ENCODE measurements at regions not wholly inside any gene's neighbourhood (a gene's known extent, or its start where the extent isn't known, plus 50 kb on each side); places are given as distances from the start of the nearest gene placed in this dataset.

GRCh38 chr18:65358306-65358705 lies 392.5 kb upstream of the CDH7 start:
- H3K27me3 ChIP-seq = no peaks in the 10 kb centered on the region
- 59 to 71% methylated on average over 3 of the region's 3 CpGs for WGBS, 2 donors
- TF ChIP-seq CTCF (IDR thresholded peaks at IDR 0.05) = no peak
- TF ChIP-seq POLR2A (IDR thresholded peaks at IDR 0.05) = no peak
- no peaks in the 10 kb centered on the region for H3K36me3 ChIP-seq (replicated peaks in 1 of 2; ENCODE audit: insufficient read depth in 1 of 2, low read depth in 2 of 2)
- no peak for DNase-seq
- H3K4me1 ChIP-seq = no peaks in the 10 kb centered on the region
- intact Hi-C loops (cut with DNase I) = no loop called here
- H3K4me3 ChIP-seq = no peak overlapping the region
- no peaks in the 10 kb centered on the region for H3K9me3 ChIP-seq
- no peak overlapping the region for H3K27ac ChIP-seq
- no peak for ATAC-seq

GRCh38 chr18:65352186-65352585 lies 398.6 kb upstream of the CDH7 start:
- Histone ChIP-seq H3K9me3 (no peaks in the 10 kb centered on the region), H3K27me3 (no peaks in the 10 kb centered on the region), H3K4me3 (no peak overlapping the region), H3K4me1 (no peaks in the 10 kb centered on the region), H3K36me3 (replicated peaks in 1 of 2; ENCODE audit: insufficient read depth in 1 of 2, low read depth in 2 of 2) (no peaks in the 10 kb centered on the region), H3K27ac (no peak overlapping the region)
- intact Hi-C loops (cut with DNase I) = no loop called here
- WGBS, 2 donors = 56 to 59% methylated on average over 3 of the region's 3 CpGs
- ATAC-seq = no peak
- TF ChIP-seq POLR2A (IDR thresholded peaks at IDR 0.05) = no peak
- no peak for TF ChIP-seq CTCF (IDR thresholded peaks at IDR 0.05)
- DNase-seq = no peak

DNA sequence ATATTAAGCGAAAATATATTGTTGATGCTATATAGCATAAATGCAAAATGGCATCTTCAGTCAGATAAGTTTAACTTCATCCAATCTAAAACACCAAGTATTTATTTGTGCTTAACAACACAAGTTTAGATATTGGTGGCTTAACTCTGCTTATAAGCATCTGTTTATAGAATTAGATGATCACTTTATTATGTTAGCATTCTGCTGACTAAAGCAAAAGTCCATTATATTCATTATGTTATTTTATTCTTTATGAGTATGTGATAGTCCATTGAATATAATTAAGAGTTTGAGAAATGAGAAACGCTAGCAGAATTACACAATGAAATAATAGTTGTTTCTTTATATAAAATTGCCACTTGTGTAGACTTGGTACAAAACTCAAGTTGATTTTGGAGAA lies 401.2 kb upstream of the CDH7 start:
- ATAC-seq = no peak
- no peaks in the 10 kb centered on the region for H3K4me1 ChIP-seq
- H3K4me3 ChIP-seq = no peak overlapping the region
- no peak for DNase-seq
- WGBS, 2 donors = 58 to 65% methylated on average over 2 of the region's 2 CpGs
- H3K27ac ChIP-seq = no peak overlapping the region
- H3K27me3 ChIP-seq = no peaks in the 10 kb centered on the region
- TF ChIP-seq POLR2A (IDR thresholded peaks at IDR 0.05) (no peak), CTCF (IDR thresholded peaks at IDR 0.05) (no peak)
- no peaks in the 10 kb centered on the region for H3K9me3 ChIP-seq
- intact Hi-C loops (cut with DNase I) = no loop called here
- no peaks in the 10 kb centered on the region for H3K36me3 ChIP-seq (replicated peaks in 1 of 2; ENCODE audit: insufficient read depth in 1 of 2, low read depth in 2 of 2)

DNA sequence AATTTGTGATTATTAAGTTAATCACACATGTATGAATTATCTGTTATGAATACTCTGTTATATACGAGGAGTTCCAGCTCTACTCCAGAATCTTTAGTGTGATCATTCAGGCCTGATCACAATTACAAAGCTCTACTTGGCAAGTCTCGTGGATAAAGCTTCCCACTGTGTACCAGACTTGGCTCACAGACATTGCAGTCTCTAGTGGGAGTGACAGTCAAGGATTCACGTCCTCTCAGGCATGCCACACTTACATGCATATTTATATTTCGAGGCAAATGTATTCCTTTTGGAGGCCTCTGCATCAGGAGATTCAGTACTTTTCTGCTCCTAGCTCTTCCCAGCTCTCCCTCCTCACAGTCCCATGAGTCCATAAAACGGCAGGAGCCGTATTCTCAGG lies 403.4 kb upstream of the CDH7 start:
- no peak for DNase-seq
- ATAC-seq = no peak
- no peaks in the 10 kb centered on the region for H3K36me3 ChIP-seq (replicated peaks in 1 of 2; ENCODE audit: insufficient read depth in 1 of 2, low read depth in 2 of 2)
- H3K4me1 ChIP-seq = no peaks in the 10 kb centered on the region
- no peaks in the 10 kb centered on the region for H3K27me3 ChIP-seq
- WGBS, 2 donors = 47% methylated on average over 6 of the region's 6 CpGs
- no peaks in the 10 kb centered on the region for H3K9me3 ChIP-seq
- H3K4me3 ChIP-seq = no peak overlapping the region
- intact Hi-C loops (cut with DNase I) = no loop called here
- H3K27ac ChIP-seq = no peak overlapping the region
- no peak for TF ChIP-seq CTCF (IDR thresholded peaks at IDR 0.05)
- TF ChIP-seq POLR2A (IDR thresholded peaks at IDR 0.05) = no peak

DNA sequence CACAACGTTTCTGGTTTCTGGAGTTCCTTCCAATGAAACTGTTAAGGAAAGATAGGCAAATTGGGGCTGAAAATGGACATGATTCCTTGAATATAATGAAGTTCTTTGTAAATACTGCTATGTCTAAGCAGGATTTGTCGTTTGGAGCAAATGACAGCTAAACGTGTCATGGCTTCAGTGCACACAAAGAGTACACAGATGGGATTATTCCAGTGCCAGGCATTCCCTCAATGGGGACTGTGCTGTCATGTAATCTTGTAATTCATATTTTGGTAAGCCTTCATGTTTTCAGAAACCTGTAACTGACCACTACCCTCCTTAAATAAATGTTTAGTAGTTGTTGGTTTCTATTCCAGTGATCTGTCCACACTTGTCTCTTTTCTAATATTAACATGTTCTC lies 404.7 kb upstream of the CDH7 start:
- Histone ChIP-seq H3K4me1 (no peaks in the 10 kb centered on the region), H3K27ac (no peak overlapping the region), H3K36me3 (replicated peaks in 1 of 2; ENCODE audit: insufficient read depth in 1 of 2, low read depth in 2 of 2) (no peaks in the 10 kb centered on the region), H3K4me3 (no peak overlapping the region), H3K27me3 (no peaks in the 10 kb centered on the region), H3K9me3 (no peaks in the 10 kb centered on the region)
- 50 to 65% methylated on average over 3 of the region's 3 CpGs for WGBS, 2 donors
- ATAC-seq (no peak), DNase-seq (no peak)
- intact Hi-C loops (cut with DNase I) = no loop called here
- TF ChIP-seq CTCF (IDR thresholded peaks at IDR 0.05) = no peak
- no peak for TF ChIP-seq POLR2A (IDR thresholded peaks at IDR 0.05)

Data from body of pancreas (tissue), 4 donors.